ENCODE measurements at regions not wholly inside any gene's neighbourhood (a gene's known extent, or its start where the extent isn't known, plus 50 kb on each side); places are given as distances from the start of the nearest gene placed in this dataset.

DNA sequence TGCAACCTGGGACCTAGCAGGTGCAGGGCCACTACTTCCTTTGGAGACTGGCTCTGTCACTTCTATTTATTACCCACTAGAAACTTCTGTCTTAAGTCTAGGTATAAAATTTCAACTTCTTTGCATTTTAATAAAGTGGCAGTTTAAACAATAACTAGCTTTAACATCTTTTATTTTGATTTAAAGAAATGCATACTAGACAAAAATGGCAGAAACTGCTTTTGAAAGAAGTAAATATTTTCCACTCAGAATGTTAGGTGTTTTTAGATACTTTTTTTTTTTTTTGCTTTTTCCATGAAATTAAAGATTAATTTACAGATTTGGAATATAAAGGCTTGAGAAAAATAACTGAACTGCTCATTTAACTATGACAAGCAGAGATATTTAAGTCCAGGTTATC lies 1477.6 kb downstream of the KCNT2 start:
- Histone ChIP-seq H3K4me1 (ENCODE audit: control insufficient read depth, extremely low read depth, insufficient read depth, low read length) (no peaks in the 10 kb centered on the region), H3K4me2 (ENCODE audit: insufficient read depth, low read length) (no peak overlapping the region), H3K9ac (replicated peaks; ENCODE audit: extremely low read depth, insufficient read depth, low read length) (no peak overlapping the region), H2AFZ (ENCODE audit: low read depth, low read length) (no peak overlapping the region), H3K27me3 (ENCODE audit: control insufficient read depth in 2 of 2, insufficient read depth in 2 of 2, low read length in 2 of 2) (no peaks in the 10 kb centered on the region), H3K36me3 (ENCODE audit: control insufficient read depth in 2 of 2, extremely low read depth in 1 of 2, insufficient read depth in 2 of 2, low read length in 2 of 2) (no peaks in the 10 kb centered on the region), H3K4me3 (replicated peaks in 1 of 3; ENCODE audit: insufficient read depth in 1 of 3, low read depth in 1 of 3, low read length in 3 of 3) (no peak overlapping the region), H3K79me2 (ENCODE audit: control insufficient read depth, insufficient read depth, low read length) (no peaks in the 10 kb centered on the region), H3K27ac (ENCODE audit: insufficient read depth, low read depth, low read length) (no peak overlapping the region), H4K20me1 (replicated peaks; ENCODE audit: control insufficient read depth, extremely low read depth, insufficient read depth, low read length) (no peaks in the 10 kb centered on the region), H3K9me1 (replicated peaks; ENCODE audit: control insufficient read depth, extremely low read depth, insufficient read depth, low read length) (no peaks in the 10 kb centered on the region), H3K9me3 (replicated peaks; ENCODE audit: control insufficient read depth, insufficient read depth, low read length) (peaks cover 2% of the 10 kb centered on the region)
- DNase-seq (ENCODE audit: low read depth, low spot score) (no peak), FAIRE-seq (no peak)
- dilution Hi-C loops (cut with MboI; ENCODE audit: extremely low pct_ligation_motif_present, low sequenced_read_pairs) = no loop called here
- BruUV-seq (replicated peaks) = no TSS peak
- POLR2A ChIA-PET = no interaction called here
- CTCF ChIA-PET = no interaction called here
- intact Hi-C loops (cut with micrococcal nuclease) = no loop called here
- TF ChIP-seq POLR2AphosphoS5 (IDR thresholded peaks at IDR 0.05; ENCODE audit: insufficient read depth, low read depth, low read length) (no peak), JUN (IDR thresholded peaks at IDR 0.05; ENCODE audit: borderline replicate concordance, insufficient read depth, insufficient read length, low read depth) (no peak), MYC (IDR thresholded peaks at IDR 0.05; ENCODE audit: low read depth, low read length) (no peak), FOS (IDR thresholded peaks at IDR 0.05; ENCODE audit: borderline replicate concordance, insufficient read depth, low read length) (no peak), POLR2A (IDR thresholded peaks at IDR 0.05; ENCODE audit: low read depth, low read length) (no peak), EZH2 (IDR thresholded peaks at IDR 0.05; ENCODE audit: borderline replicate concordance, low read depth, low read length, severe bottlenecking) (no peak), GATA2 (IDR thresholded peaks at IDR 0.05; ENCODE audit: insufficient read depth, insufficient read length, low read depth, low read length) (no peak), MAX (IDR thresholded peaks at IDR 0.05; ENCODE audit: insufficient read depth, insufficient read length) (no peak)
- TF ChIP-seq, protein P1, sequence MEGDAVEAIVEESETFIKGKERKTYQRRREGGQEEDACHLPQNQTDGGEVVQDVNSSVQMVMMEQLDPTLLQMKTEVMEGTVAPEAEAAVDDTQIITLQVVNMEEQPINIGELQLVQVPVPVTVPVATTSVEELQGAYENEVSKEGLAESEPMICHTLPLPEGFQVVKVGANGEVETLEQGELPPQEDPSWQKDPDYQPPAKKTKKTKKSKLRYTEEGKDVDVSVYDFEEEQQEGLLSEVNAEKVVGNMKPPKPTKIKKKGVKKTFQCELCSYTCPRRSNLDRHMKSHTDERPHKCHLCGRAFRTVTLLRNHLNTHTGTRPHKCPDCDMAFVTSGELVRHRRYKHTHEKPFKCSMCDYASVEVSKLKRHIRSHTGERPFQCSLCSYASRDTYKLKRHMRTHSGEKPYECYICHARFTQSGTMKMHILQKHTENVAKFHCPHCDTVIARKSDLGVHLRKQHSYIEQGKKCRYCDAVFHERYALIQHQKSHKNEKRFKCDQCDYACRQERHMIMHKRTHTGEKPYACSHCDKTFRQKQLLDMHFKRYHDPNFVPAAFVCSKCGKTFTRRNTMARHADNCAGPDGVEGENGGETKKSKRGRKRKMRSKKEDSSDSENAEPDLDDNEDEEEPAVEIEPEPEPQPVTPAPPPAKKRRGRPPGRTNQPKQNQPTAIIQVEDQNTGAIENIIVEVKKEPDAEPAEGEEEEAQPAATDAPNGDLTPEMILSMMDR (IDR thresholded peaks at IDR 0.05; ENCODE audit: extremely low read depth in 1 of 2, insufficient read depth in 1 of 2, low read depth in 1 of 2, low read length in 2 of 2) = no peak
